ENCODE measurements at regions not wholly inside any gene's neighbourhood (a gene's known extent, or its start where the extent isn't known, plus 50 kb on each side); places are given as distances from the start of the nearest gene placed in this dataset.
A peak's percentile ranks its signal among the peaks of the same experiment; 100 is the strongest.
"Not testable (repeated sequence)": the region's sequence is repeated elsewhere in the genome, so short reads cannot be mapped to it uniquely, and the experiment has no call there.

DNA sequence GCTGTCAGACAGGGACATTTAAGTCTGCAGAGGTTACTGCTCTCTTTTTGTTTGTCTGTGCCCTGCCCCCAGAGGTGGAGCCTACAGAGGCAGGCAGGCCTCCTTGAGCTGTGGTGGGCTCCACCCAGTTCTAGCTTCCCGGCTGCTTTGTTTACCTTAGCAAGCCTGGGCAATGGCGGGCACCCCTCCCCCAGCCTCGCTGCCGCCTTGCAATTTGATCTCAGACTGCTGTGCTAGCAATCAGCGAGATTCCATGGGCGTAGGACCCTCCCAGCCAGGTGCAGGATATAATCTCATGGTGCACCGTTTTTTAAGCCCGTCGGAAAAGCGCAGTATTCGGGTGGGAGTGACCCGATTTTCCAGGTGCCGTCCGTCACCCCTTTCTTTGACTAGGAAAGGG lies 235.6 kb downstream of the BRINP2 start:
- not testable (repeated sequence) for H3K4me2 ChIP-seq (ENCODE audit: low read length)
- no CpG with 5 or more reads among the region's 14 CpGs for WGBS (ENCODE audit: extremely low coverage, insufficient coverage, insufficient read length)

DNA sequence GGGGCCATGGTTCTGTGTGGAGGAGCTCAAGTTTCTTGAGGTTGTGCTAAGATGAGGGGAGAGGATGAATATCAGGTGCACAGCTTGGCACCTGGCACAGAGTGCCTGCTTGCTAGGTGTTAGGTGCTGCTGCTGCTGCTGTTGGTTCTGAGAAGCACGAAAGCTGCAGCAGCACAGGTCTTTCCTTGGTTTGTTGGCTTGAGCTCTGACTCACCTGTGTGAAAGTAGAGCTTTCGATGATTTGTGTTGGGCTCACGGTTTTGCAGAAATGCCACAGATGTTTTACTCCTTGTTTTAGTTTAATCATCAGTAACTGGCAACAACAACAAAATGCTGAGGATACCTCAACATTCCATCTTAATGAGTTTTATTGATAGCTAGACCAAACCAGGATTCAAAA lies 221.6 kb downstream of the BRINP2 start:
- Histone ChIP-seq H3K14ac (ENCODE audit: low read length) (no peak overlapping the region), H3K23ac (ENCODE audit: low read length) (no peak overlapping the region), H3K27ac (ENCODE audit: low read depth, low read length) (no peak overlapping the region), H3K79me2 (ENCODE audit: control insufficient read depth, insufficient read depth, low read length, poor library complexity) (no peaks in the 10 kb centered on the region), H2BK5ac (ENCODE audit: low read depth, low read length, poor library complexity) (no peak overlapping the region), H3K4me1 (ENCODE audit: control insufficient read depth in 1 of 2, insufficient read depth in 2 of 2, low read length in 2 of 2) (no peaks in the 10 kb centered on the region), H3K4ac (ENCODE audit: low read depth, low read length) (no peak overlapping the region), H4K12ac (ENCODE audit: low read depth, low read length) (no peak overlapping the region), H3K4me3 (ENCODE audit: low read depth, low read length) (no peak overlapping the region), H2AK5ac (ENCODE audit: low read length) (no peak overlapping the region), H4K8ac (ENCODE audit: low read depth, low read length) (no peak overlapping the region), H3K18ac (ENCODE audit: low read length) (no peak overlapping the region), H2BK12ac (ENCODE audit: low read length) (no peak overlapping the region), H2BK120ac (ENCODE audit: insufficient read depth, low read length, poor library complexity) (no peak overlapping the region), H4K91ac (ENCODE audit: low read depth, low read length) (no peak overlapping the region), H3K9me3 (ENCODE audit: insufficient read depth, low read depth, low read length) (no peaks in the 10 kb centered on the region), H3K27me3 (ENCODE audit: insufficient read depth, low read length) (no peaks in the 10 kb centered on the region), H2AFZ (ENCODE audit: insufficient read depth, low read length, poor library complexity) (no peak overlapping the region), H3K9ac (ENCODE audit: low read length) (no peak overlapping the region), H3K4me2 (ENCODE audit: low read length) (no peak overlapping the region), H3K36me3 (ENCODE audit: control insufficient read depth in 1 of 2, insufficient read depth in 2 of 2, low read length in 2 of 2) (no peaks in the 10 kb centered on the region), H3K79me1 (ENCODE audit: low read length) (no peaks in the 10 kb centered on the region)
- peak in 1 of 2 donors; percentile 38 for DNase-seq
- no CpG with 5 or more reads among the region's 3 CpGs for WGBS (ENCODE audit: extremely low coverage, insufficient coverage, insufficient read length)

More for the DNA sequence above, 235.6 kb downstream of the BRINP2 start:
- H2BK5ac ChIP-seq (ENCODE audit: low read depth, low read length, poor library complexity); H3K4me1 ChIP-seq (ENCODE audit: control insufficient read depth in 1 of 2, insufficient read depth in 2 of 2, low read length in 2 of 2); H2AFZ ChIP-seq (ENCODE audit: insufficient read depth, low read length, poor library complexity); H3K18ac ChIP-seq (ENCODE audit: low read length); H4K91ac ChIP-seq (ENCODE audit: low read depth, low read length); H3K27ac ChIP-seq (ENCODE audit: low read depth, low read length); H4K8ac ChIP-seq (ENCODE audit: low read depth, low read length); DNase-seq; H3K4ac ChIP-seq (ENCODE audit: low read depth, low read length); H3K14ac ChIP-seq (ENCODE audit: low read length); H3K79me2 ChIP-seq (ENCODE audit: control insufficient read depth, insufficient read depth, low read length, poor library complexity); H3K79me1 ChIP-seq (ENCODE audit: low read length); H2AK5ac ChIP-seq (ENCODE audit: low read length); H3K9ac ChIP-seq (ENCODE audit: low read length); H3K23ac ChIP-seq (ENCODE audit: low read length); H4K12ac ChIP-seq (ENCODE audit: low read depth, low read length); H3K9me3 ChIP-seq (ENCODE audit: insufficient read depth, low read depth, low read length); H3K4me3 ChIP-seq (ENCODE audit: low read depth, low read length); H3K36me3 ChIP-seq (ENCODE audit: control insufficient read depth in 1 of 2, insufficient read depth in 2 of 2, low read length in 2 of 2); H2BK12ac ChIP-seq (ENCODE audit: low read length); H2BK120ac ChIP-seq (ENCODE audit: insufficient read depth, low read length, poor library complexity); H3K27me3 ChIP-seq (ENCODE audit: insufficient read depth, low read length): not testable (repeated sequence)

GRCh38 chr1:177385760-177386698 lies 215.3 kb downstream of the BRINP2 start:
- no peak overlapping the region for H3K27ac ChIP-seq (ENCODE audit: low read depth, low read length)
- H4K12ac ChIP-seq (ENCODE audit: low read depth, low read length): no peak overlapping the region
- H3K9ac ChIP-seq (ENCODE audit: low read length): no peak overlapping the region
- no peaks in the 10 kb centered on the region for H3K79me2 ChIP-seq (ENCODE audit: control insufficient read depth, insufficient read depth, low read length, poor library complexity)
- H2BK5ac ChIP-seq (ENCODE audit: low read depth, low read length, poor library complexity): no peak overlapping the region
- no peak for DNase-seq
- H3K27me3 ChIP-seq (ENCODE audit: insufficient read depth, low read length): no peaks in the 10 kb centered on the region
- no peak overlapping the region for H2BK120ac ChIP-seq (ENCODE audit: insufficient read depth, low read length, poor library complexity)
- H3K36me3 ChIP-seq (ENCODE audit: control insufficient read depth in 1 of 2, insufficient read depth in 2 of 2, low read length in 2 of 2): no peaks in the 10 kb centered on the region
- no peak overlapping the region for H4K91ac ChIP-seq (ENCODE audit: low read depth, low read length)
- no peaks in the 10 kb centered on the region for H3K4me1 ChIP-seq (ENCODE audit: control insufficient read depth in 1 of 2, insufficient read depth in 2 of 2, low read length in 2 of 2)
- H3K4ac ChIP-seq (ENCODE audit: low read depth, low read length): no peak overlapping the region
- no peaks in the 10 kb centered on the region for H3K79me1 ChIP-seq (ENCODE audit: low read length)
- H2BK12ac ChIP-seq (ENCODE audit: low read length): no peak overlapping the region
- no peak overlapping the region for H3K23ac ChIP-seq (ENCODE audit: low read length)
- no peak overlapping the region for H3K4me2 ChIP-seq (ENCODE audit: low read length)
- no peak overlapping the region for H3K18ac ChIP-seq (ENCODE audit: low read length)
- H2AK5ac ChIP-seq (ENCODE audit: low read length): no peak overlapping the region
- no peak overlapping the region for H4K8ac ChIP-seq (ENCODE audit: low read depth, low read length)
- no peak overlapping the region for H3K4me3 ChIP-seq (ENCODE audit: low read depth, low read length)
- H3K14ac ChIP-seq (ENCODE audit: low read length): no peak overlapping the region
- H2AFZ ChIP-seq (ENCODE audit: insufficient read depth, low read length, poor library complexity): no peak overlapping the region
- no peaks in the 10 kb centered on the region for H3K9me3 ChIP-seq (ENCODE audit: insufficient read depth, low read depth, low read length)
- WGBS (ENCODE audit: extremely low coverage, insufficient coverage, insufficient read length): no CpG with 5 or more reads among the region's 5 CpGs

DNA sequence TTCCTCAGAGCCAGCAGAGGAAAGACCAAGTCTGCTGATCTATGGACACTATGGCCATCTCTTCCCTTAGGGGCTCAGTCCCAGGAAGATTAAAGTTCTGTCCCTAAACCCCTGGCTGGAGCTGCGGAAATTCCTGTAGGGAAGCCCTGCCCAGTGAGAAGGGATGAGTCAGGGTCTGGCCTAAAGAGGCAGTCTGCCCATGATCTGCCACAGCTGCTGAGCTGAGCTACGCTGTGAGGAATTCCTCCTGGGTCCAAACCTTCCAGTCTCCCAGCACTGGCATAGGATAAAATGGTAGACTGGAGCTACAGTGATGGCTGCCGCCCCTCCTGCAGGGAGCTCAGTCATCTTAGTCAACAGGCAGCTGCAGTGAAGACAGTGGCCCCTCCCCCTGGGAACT lies 213.7 kb downstream of the BRINP2 start:
- H3K18ac ChIP-seq (ENCODE audit: low read length): no peak overlapping the region
- no peak overlapping the region for H3K4me3 ChIP-seq (ENCODE audit: low read depth, low read length)
- H3K9ac ChIP-seq (ENCODE audit: low read length): no peak overlapping the region
- no peak overlapping the region for H2BK5ac ChIP-seq (ENCODE audit: low read depth, low read length, poor library complexity)
- no peaks in the 10 kb centered on the region for H3K4me1 ChIP-seq (ENCODE audit: control insufficient read depth in 1 of 2, insufficient read depth in 2 of 2, low read length in 2 of 2)
- no peak overlapping the region for H3K4me2 ChIP-seq (ENCODE audit: low read length)
- no peaks in the 10 kb centered on the region for H3K36me3 ChIP-seq (ENCODE audit: control insufficient read depth in 1 of 2, insufficient read depth in 2 of 2, low read length in 2 of 2)
- DNase-seq: no peak
- no peaks in the 10 kb centered on the region for H3K27me3 ChIP-seq (ENCODE audit: insufficient read depth, low read length)
- no peak overlapping the region for H2AFZ ChIP-seq (ENCODE audit: insufficient read depth, low read length, poor library complexity)
- H4K12ac ChIP-seq (ENCODE audit: low read depth, low read length): no peak overlapping the region
- no peaks in the 10 kb centered on the region for H3K79me2 ChIP-seq (ENCODE audit: control insufficient read depth, insufficient read depth, low read length, poor library complexity)
- H2AK5ac ChIP-seq (ENCODE audit: low read length): no peak overlapping the region
- no peak overlapping the region for H4K91ac ChIP-seq (ENCODE audit: low read depth, low read length)
- no peak overlapping the region for H3K14ac ChIP-seq (ENCODE audit: low read length)
- H3K23ac ChIP-seq (ENCODE audit: low read length): no peak overlapping the region
- H3K27ac ChIP-seq (ENCODE audit: low read depth, low read length): no peak overlapping the region
- H2BK12ac ChIP-seq (ENCODE audit: low read length): no peak overlapping the region
- WGBS (ENCODE audit: extremely low coverage, insufficient coverage, insufficient read length): no CpG with 5 or more reads among the region's 3 CpGs
- H3K4ac ChIP-seq (ENCODE audit: low read depth, low read length): no peak overlapping the region
- no peak overlapping the region for H4K8ac ChIP-seq (ENCODE audit: low read depth, low read length)
- H2BK120ac ChIP-seq (ENCODE audit: insufficient read depth, low read length, poor library complexity): no peak overlapping the region
- H3K9me3 ChIP-seq (ENCODE audit: insufficient read depth, low read depth, low read length): no peaks in the 10 kb centered on the region
- no peaks in the 10 kb centered on the region for H3K79me1 ChIP-seq (ENCODE audit: low read length)
